Cardiac muscle cell (in vitro differentiated cells and primary cell): ENCODE measurements at regions not wholly inside any gene's neighbourhood (a gene's known extent, or its start where the extent isn't known, plus 50 kb on each side); places are given as distances from the start of the nearest gene placed in this dataset.
A peak's percentile ranks its signal among the peaks of the same experiment; 100 is the strongest.

Source experiments
- DNase-seq, 2 donors: peaks; one replicate each; pipeline versions ENCODE4 v3.0.0 to v3.0.0-alpha.2; 2010 to 2017; ENCODE audit warnings: low read depth in 1 of 2, low spot score in 1 of 2
- H3K27ac ChIP-seq: fragments of 200-600 bp; sonication (generic); 2 replicates; pipeline ENCODE4 v1.5.1; 2016
- H3K27me3 ChIP-seq: fragments of 200-600 bp; sonication (generic); 2 replicates; pipeline ENCODE4 v1.6.0; 2016; ENCODE audit warnings: control low read depth
- H3K36me3 ChIP-seq: fragments of 200-600 bp; sonication (generic); 2 replicates; pipeline ENCODE4 v1.5.1; 2016; ENCODE audit warnings: control low read depth
- H3K4me1 ChIP-seq: fragments of 200-600 bp; sonication (generic); 2 replicates; pipeline ENCODE4 v1.8.1; 2017; ENCODE audit warnings: low read depth, mild to moderate bottlenecking, mixed run types
- H3K4me3 ChIP-seq: fragments of 200-600 bp; sonication (generic); 2 replicates; pipeline ENCODE4 v1.5.1; 2016; ENCODE audit warnings: mild to moderate bottlenecking
- H3K9me3 ChIP-seq: fragments of 200-600 bp; sonication (generic); 2 replicates; pipeline ENCODE4 v1.5.1; 2017; ENCODE audit warnings: low read depth, mild to moderate bottlenecking, control low read depth
- TF ChIP-seq, protein P1 (sequence below): IDR thresholded peaks from 2 replicates; pipeline ENCODE4 v1.5.1; 2012; ENCODE audit warnings: low read depth, mild to moderate bottlenecking, low read length

DNA sequence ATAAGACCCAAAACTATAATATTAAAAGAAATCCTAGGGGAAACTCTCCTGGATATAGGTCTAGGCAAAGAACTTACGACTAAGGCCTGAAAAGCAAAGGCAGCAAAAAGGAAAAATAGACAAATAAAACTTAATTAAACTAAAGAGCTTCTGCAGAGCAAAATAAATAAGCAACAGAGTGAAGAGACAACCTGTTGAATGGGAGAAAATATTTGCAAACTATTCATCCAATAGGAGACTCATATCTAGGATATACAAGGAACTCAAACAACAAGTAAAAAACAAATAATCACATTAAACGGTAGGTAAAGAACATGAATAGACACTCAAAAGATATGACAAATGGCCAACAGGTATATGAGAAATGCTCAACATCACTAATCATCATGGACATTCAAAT is 318.6 kb downstream of the CSNK1G3 start:
- TF ChIP-seq, protein P1, sequence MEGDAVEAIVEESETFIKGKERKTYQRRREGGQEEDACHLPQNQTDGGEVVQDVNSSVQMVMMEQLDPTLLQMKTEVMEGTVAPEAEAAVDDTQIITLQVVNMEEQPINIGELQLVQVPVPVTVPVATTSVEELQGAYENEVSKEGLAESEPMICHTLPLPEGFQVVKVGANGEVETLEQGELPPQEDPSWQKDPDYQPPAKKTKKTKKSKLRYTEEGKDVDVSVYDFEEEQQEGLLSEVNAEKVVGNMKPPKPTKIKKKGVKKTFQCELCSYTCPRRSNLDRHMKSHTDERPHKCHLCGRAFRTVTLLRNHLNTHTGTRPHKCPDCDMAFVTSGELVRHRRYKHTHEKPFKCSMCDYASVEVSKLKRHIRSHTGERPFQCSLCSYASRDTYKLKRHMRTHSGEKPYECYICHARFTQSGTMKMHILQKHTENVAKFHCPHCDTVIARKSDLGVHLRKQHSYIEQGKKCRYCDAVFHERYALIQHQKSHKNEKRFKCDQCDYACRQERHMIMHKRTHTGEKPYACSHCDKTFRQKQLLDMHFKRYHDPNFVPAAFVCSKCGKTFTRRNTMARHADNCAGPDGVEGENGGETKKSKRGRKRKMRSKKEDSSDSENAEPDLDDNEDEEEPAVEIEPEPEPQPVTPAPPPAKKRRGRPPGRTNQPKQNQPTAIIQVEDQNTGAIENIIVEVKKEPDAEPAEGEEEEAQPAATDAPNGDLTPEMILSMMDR = no peak
- no peak for DNase-seq
- Histone ChIP-seq H3K4me1 (no peaks in the 10 kb centered on the region), H3K4me3 (no peak overlapping the region), H3K27me3 (no peaks in the 10 kb centered on the region), H3K27ac (no peak overlapping the region), H3K36me3 (no peaks in the 10 kb centered on the region), H3K9me3 (no peaks in the 10 kb centered on the region)

DNA sequence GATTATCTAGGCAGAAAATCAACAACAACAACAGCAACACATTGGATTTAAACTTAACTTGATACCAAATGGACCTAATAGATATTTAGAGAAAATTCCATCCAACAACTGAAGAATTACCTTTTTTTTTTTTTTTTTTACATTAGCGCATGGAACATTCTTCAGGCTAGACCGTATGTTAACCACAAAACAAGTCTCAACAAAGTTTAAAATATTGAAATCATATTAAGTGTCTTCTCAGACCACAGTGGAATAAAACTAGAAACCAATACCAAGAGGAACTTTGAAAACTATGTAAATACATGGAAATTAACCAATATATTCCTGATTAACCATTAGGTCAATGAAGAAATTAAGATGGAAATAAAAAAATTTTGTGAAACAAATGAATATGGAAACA is 315.8 kb downstream of the CSNK1G3 start:
- TF ChIP-seq, protein P1 = no peak
- H3K9me3 ChIP-seq = no peaks in the 10 kb centered on the region
- H3K4me1 ChIP-seq = no peaks in the 10 kb centered on the region

DNA sequence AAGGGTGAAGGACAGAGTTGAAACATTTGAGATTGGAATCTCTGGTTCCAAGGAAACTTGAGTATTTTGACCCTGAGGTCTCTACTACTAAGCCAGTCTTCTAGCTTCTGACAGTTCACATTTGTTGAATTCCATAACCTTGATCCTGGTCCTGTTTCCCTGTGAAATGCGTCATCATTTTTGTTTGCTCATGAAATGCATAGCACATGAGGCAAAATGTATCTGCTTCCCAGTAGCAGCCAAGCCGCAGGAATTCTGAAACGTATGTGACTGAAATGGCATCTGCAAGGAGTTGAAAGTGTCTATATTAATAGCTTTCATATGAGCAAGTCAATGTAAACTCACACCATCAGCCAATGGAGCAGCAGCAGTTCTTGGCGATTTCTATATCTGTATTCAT is 307.9 kb downstream of the CSNK1G3 start:
- H3K4me3 ChIP-seq = no peak overlapping the region
- DNase-seq = peak in 1 of 2 donors; percentile 29
- H3K9me3 ChIP-seq = no peaks in the 10 kb centered on the region
- H3K4me1 ChIP-seq = peaks cover 21% of the 10 kb centered on the region
- TF ChIP-seq, protein P1 = no peak
- no peak overlapping the region for H3K27ac ChIP-seq
- no peaks in the 10 kb centered on the region for H3K27me3 ChIP-seq
- no peaks in the 10 kb centered on the region for H3K36me3 ChIP-seq

More for the DNA sequence above, 315.8 kb downstream of the CSNK1G3 start:
- Histone ChIP-seq H3K27me3 (no peaks in the 10 kb centered on the region), H3K36me3 (no peaks in the 10 kb centered on the region), H3K4me3 (no peak overlapping the region), H3K27ac (no peak overlapping the region)
- no peak for DNase-seq

DNA sequence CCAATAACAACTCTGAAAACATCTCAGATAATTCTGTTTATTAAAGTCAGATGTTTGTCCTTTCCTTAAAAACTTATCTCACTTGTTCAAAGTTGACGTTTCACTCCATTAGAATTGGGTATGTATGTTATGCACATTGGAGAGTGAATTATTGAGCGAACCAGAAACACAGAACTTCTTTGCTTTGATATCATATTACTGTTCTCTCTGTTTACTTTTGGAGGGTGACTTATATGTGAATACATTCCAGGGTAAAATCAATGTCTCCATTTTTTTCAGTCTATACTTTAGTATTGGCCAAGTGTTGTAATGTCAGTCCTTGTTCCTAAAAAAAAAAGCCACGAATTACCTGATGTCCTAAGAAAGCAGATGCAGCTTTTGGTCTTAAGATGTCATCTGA is 307.4 kb downstream of the CSNK1G3 start:
- DNase-seq = no peak
- H3K27me3 ChIP-seq = no peaks in the 10 kb centered on the region
- no peak overlapping the region for H3K27ac ChIP-seq
- H3K36me3 ChIP-seq = no peaks in the 10 kb centered on the region
- peaks cover 25% of the 10 kb centered on the region for H3K4me1 ChIP-seq
- H3K9me3 ChIP-seq = no peaks in the 10 kb centered on the region
- H3K4me3 ChIP-seq = no peak overlapping the region
- TF ChIP-seq, protein P1 = no peak

GRCh38 chr5:123817267-123817666 is 305.3 kb downstream of the CSNK1G3 start:
- TF ChIP-seq, protein P1 = no peak

DNA sequence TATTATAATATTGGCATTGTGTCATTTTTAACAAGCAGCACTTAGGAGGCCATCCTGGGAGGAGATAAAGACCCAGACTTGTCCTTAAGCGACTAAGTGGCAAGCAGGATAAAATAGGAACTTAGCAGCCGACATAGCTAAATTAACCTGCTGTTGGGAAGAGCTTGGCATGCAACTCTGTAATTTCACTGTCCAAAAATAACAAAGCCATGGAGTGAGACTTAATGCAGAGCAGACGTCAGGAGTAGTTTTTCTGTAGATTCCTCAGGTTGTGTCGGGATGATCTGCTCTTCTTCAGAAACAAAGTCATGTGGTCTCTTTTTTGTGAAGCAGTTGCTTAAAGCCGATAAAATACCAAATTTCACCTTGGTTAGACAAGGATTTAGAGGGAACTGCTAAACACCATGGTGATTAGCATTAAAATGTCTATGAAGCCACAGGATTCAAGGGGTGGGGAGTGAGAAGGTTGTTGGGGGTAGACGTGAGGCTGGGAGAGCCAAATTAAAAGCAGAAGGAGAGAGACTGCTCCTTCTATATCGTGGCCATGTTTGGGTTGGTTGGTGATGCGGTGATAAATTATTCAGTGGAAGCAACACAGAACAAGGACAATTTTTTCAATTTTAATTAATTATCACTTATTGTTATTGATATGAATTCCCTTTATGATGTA is 303.0 kb downstream of the CSNK1G3 start:
- TF ChIP-seq, protein P1 = no peak
- H3K27ac ChIP-seq = peak overlapping the region; percentile 78
- no peaks in the 10 kb centered on the region for H3K9me3 ChIP-seq
- no peaks in the 10 kb centered on the region for H3K27me3 ChIP-seq
- H3K4me3 ChIP-seq = no peak overlapping the region
- peaks cover 62% of the 10 kb centered on the region for H3K4me1 ChIP-seq
- DNase-seq = peak; percentile 15 to 56
- no peaks in the 10 kb centered on the region for H3K36me3 ChIP-seq

More at GRCh38 chr5:123817267-123817666, 305.3 kb downstream of the CSNK1G3 start:
- H3K27me3 ChIP-seq = no peaks in the 10 kb centered on the region
- no peak overlapping the region for H3K27ac ChIP-seq
- no peaks in the 10 kb centered on the region for H3K9me3 ChIP-seq
- DNase-seq = no peak
- H3K36me3 ChIP-seq = no peaks in the 10 kb centered on the region
- peaks cover 39% of the 10 kb centered on the region for H3K4me1 ChIP-seq
- no peak overlapping the region for H3K4me3 ChIP-seq
